MM.1S (cell line): ENCODE measurements at regions not wholly inside any gene's neighbourhood (a gene's known extent, or its start where the extent isn't known, plus 50 kb on each side); places are given as distances from the start of the nearest gene placed in this dataset.

Experiments
- EZH2 ChIP-seq: fragments of 300-600 bp; sonication (generic); optimal IDR thresholded peaks from 2 replicates; pipeline ENCODE3; 2017; ENCODE audit warnings: low read depth, mild to moderate bottlenecking, antibody characterized with exemption, low read length, mixed read lengths
- EZH2phosphoT487 ChIP-seq: fragments of 300-600 bp; sonication (generic); IDR thresholded peaks from 2 replicates; pipeline ENCODE4 v1.6.1; 2018; ENCODE audit warnings: antibody characterized with exemption, low read length
- TF ChIP-seq, protein P1 (sequence below): fragments of 300-600 bp; sonication (generic); IDR thresholded peaks from 2 replicates; pipeline ENCODE4 v1.5.1; 2016; ENCODE audit warnings: antibody characterized with exemption, low read length, mixed read lengths

DNA sequence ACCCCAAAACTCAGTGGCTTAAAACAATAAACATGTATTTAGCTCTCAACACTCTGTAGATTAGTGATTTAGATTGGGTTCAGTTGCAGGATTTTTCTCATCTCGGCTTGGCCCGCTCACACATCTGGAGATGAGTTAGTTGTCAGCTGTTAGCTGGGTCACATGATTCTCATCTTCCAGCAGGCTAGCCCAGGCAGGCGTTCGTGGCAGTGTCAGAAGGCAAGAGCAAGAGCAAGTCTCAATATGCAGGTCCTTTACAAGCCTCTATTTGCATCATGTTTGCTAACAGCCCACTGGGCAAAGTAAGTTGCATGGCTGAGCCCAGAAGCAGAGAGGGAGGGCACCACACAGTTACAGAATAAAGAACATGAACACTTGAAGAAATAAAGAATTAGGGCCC is 83.6 kb upstream of the MYLIP start:
- no peak for TF ChIP-seq EZH2
- TF ChIP-seq, protein P1, sequence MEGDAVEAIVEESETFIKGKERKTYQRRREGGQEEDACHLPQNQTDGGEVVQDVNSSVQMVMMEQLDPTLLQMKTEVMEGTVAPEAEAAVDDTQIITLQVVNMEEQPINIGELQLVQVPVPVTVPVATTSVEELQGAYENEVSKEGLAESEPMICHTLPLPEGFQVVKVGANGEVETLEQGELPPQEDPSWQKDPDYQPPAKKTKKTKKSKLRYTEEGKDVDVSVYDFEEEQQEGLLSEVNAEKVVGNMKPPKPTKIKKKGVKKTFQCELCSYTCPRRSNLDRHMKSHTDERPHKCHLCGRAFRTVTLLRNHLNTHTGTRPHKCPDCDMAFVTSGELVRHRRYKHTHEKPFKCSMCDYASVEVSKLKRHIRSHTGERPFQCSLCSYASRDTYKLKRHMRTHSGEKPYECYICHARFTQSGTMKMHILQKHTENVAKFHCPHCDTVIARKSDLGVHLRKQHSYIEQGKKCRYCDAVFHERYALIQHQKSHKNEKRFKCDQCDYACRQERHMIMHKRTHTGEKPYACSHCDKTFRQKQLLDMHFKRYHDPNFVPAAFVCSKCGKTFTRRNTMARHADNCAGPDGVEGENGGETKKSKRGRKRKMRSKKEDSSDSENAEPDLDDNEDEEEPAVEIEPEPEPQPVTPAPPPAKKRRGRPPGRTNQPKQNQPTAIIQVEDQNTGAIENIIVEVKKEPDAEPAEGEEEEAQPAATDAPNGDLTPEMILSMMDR: no peak
- no peak for TF ChIP-seq EZH2phosphoT487
